SKM-1 (cell line): ENCODE measurements at regions not wholly inside any gene's neighbourhood (a gene's known extent, or its start where the extent isn't known, plus 50 kb on each side); places are given as distances from the start of the nearest gene placed in this dataset.

Experiments used
- DNase-seq: peaks from one replicate; lab custom pipeline; 2025; ENCODE audit not compliant: unreplicated experiment; lab: John Stamatoyannopoulos, UW

DNA sequence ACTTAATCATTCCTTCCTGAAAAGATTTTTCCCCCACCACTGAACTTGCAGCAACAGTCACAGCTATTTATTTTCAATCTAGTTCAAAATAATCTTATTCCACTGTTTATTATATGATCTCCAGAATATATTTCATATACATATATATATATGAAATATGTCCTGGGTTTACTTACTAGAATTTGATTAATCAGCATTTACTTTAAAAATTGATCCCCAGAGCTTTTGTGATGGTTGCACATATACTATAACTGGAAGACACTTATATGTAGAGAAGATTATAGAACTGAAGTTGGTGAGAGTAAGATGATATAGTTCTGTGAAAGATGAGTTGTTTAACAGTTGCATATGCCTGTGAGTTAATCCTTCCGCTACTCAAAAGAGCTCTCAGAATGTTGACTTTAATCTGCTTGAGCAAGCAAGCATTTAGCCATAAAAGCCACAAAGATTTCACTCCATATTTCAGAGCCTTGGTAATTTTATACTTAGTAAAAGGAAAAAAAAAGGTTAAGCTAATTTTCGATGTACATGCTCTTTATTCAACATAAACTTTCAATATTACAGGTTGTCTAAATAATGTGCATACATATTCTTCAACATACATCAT is 399.3 kb upstream of the CDH9 start:
- no peak for DNase-seq

DNA sequence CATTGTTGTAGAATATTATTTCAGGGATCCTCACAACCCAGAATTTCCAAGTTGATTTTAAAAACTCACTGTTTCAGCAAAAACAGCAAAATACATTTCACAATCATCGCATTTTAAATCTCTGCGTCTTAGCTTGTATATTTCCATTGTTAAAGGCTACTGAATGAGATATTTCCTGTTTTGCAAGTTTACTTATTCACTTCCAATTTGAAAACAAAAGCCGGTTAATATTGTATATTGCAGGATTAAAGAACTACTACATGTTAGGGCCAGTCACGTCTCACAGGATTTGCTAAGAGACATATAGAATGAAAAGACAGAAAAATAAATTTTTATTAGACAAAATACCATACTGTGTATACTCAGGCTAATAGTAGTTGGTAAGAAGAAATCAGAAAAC is 395.9 kb upstream of the CDH9 start:
- no peak for DNase-seq

DNA sequence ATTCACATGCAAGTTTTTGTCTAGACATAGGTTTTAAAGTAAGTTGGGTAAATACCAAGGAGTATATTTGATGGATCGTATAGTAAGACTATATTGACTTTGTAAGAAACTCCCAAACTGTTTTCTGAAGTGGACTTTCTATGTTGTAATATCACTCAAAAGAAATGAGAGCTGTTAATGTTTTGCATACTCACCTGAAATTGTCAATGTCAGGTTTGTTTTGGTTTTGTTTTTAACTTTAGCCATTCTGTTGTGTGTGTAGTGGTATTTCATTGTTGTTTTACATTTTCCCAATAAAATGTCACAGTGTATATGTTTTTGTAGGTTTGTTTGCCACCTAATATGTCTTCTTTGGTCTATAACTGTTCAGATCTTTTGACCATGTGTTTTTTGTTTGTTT is 375.7 kb upstream of the CDH9 start:
- DNase-seq: no peak

DNA sequence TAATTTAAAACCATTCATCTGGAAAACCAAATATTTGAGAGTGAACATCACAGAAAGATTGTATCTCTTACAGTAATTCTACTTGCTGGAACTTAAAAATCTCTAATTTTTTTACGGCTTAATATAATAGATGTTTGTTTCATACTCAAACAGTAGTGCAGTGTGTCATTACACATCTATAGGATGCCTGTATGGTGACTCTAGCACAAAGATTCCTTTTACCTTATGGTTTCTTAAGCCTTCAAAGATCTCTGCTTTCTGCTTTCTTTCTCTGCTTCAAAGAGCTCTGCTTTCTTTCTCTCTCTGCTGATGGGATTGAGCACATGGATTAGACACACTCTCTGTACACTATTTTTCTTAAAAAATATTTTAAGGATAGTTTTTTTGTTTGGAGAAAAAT is 374.0 kb upstream of the CDH9 start:
- no peak for DNase-seq

DNA sequence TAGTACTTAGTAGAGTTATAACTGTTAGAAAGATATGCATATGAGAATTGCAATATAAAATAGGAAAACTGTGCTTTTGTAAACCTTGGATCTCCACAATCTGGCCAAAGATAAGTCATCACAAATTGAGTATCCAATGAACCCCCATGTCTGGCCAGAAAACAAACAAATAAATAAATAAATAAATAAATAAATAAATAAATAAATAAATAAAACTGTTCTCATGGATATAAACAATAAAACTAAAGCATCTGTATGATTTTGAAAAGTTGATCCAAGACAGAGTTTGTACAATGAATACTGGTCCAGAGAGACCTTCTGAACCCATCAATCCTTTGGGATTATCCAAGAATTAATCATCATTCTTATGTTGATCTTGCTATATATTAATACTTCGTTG is 367.6 kb upstream of the CDH9 start:
- no peak for DNase-seq

DNA sequence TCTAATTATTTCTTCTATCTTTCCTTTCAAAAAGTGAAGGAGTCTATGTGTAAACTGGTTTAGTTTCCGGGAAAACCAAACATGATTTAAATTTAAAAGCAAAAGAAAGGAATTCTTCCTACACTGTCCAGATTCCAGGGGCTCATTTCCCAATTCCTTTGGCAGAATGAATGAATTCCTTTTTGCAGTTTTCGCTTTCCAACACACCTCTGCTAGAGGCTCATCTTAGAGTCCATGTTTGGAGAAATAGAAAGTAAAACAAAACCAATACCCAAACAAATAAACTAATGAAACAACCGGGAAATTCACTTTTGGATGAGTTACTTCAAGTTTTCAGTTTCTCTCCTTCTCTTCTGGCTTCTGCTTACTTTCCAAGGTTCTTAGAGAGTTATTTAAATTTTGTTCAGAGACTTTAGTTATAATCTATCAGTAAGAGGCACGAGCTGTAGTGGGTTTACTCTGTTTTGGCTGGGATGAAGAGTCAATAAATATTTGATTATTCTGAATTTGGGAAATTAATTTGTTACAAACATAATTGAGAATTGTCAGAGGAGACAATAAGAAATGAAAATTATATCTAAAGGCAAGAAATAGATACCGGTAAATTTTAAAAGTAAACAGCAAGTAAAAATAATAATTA is 365.0 kb upstream of the CDH9 start:
- DNase-seq: no peak

DNA sequence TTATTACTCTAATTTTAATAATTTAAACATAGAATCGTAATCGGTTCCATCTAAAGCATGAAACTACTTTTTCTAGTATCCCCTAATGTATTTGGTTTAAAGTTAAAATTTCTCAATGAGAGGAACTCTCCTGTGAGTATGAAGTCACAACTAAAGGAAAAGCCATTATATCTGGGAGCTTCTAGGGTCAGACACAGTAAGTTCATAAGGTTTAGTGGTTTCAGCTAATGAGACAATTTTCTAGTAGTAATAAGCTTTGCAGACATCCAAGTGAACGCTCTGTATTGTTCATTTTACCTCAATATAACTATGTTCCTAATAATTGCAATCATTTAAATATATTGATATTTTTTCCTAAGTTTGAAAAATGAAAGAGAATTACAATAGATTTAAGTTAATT is 364.4 kb upstream of the CDH9 start:
- DNase-seq: no peak

DNA sequence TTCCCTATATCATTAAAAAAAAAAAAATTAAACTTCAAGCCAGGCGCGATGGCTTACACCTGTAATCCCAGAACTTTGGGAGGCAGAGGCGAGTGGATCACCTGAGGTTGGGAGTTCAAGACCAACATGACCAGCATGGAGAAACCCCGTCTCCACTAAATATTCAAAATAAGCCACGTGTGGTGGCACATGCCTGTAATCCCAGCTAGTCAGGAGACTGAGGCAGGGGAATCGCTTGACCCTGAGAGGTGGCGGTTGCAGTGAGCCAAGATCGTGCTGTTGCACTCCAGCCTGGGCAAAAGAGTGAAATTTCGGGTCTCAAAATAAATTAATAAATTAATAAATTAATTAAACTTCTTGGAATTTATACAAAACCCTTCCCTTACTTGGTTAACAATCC is 358.6 kb upstream of the CDH9 start:
- no peak for DNase-seq

DNA sequence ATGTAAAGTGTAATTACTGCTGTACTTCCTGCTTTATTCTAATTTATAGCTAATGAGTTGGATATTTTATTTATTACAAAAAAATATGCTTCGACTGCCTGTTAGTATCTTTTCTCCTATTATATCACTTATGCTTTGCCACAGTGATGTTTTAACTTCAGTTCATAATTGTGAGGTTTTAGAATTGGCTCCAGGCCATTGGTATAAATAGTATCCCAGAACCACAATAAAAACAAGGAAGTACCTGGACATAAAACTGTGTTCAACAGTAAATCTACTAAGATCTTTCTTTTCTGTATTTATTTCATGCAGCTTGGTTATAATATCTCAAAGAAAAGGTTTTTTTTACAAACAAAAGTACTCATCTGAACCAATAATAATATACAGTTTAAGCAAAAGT is 354.3 kb upstream of the CDH9 start:
- DNase-seq: no peak

DNA sequence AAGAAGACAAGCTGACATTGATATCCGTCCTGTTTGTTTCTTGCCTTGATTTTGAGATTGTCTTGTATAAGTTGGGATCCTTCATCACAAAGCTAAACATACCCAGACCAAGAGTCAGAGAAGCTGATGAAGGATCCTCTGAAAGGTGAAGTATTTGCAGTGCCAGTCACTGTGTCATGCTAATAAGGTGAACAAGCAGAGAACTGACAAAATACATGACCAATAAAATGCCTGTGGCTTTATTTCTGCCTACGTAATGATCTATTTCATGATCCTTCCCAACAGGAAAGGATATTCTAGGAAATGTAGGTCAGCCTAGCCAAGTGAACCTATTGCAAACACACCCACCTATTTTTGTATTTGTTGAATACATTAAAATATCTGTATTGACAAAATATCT is 351.3 kb upstream of the CDH9 start:
- no peak for DNase-seq

DNA sequence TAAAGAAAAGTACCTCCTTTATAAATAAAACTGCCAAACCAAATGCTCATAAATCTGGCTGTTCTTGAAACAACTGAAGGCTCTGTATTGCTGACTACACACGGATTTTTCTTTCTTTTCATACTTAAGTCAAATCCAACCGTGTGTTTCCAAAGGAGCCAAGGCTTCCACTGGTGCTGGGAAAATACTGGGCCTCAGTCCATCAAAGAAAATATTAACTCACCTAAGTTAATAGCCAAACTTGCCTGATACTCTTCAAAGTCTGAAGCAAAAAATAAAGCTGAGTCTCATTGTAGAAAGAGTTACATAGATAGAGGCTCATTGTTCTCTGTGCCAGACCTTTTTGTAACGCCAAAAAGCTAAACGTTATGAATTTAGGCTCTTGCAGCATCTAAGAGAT is 350.4 kb upstream of the CDH9 start:
- DNase-seq: no peak

DNA sequence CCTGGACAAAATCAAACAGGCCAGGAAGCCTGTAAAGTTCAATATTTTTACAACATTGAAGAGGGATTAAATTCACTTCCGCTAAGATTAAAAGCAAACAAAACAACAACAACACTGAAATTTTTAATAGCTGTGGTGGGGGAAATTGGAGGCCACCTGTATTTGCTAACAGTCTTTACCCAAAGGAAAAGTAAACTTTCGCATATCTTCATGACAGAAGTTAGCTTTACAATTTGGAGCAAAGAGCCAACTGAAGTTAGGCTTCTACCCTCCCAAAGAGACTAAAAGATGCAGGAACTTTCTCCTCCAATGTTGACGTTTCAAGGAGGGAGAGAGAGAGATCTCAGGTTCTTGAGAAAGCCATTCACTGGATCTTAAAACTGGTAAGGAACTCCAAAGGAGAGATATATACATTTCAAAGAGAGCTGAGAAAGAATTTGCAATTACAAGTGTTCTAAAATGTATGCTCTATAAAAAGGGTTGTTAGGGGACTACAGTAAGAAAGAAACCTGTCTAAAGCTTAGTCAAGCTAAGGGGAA is 349.2 kb upstream of the CDH9 start:
- no peak for DNase-seq

DNA sequence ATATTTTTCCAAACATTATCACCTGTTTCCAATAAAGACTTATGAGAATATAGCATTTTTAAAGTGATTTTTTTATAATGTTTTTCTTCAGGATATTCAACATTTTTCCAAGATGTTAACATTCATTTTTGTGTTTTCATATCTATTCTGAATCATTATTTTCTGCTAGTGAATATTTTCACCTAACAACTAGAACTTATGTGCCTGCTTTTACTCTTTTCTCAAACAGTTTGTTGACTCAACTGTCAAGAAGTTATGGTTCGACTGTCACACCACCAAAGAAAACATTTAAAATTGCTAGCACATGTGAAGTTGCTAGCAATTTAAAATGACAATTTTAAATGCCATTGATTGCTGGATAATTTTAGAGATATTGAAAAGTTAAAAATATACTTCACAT is 343.3 kb upstream of the CDH9 start:
- no peak for DNase-seq

DNA sequence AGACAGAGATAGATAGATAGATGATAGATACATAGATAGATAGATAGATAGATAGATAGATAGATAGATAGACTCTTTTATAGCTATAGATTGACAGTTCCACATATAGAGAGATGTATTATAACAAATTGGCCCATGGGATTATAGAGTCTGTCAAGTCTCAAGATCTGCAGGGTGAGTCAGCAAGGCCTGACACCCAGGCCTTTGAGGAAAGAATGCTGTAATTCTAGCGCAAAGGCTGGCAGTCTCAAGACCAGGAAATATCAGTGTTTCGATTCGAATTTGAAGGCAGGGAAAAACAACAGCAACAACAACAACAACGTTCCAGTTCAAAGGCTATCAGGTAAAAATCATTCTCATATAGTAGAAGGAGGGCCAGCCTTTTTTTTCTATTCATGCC is 339.2 kb upstream of the CDH9 start:
- no peak for DNase-seq

DNA sequence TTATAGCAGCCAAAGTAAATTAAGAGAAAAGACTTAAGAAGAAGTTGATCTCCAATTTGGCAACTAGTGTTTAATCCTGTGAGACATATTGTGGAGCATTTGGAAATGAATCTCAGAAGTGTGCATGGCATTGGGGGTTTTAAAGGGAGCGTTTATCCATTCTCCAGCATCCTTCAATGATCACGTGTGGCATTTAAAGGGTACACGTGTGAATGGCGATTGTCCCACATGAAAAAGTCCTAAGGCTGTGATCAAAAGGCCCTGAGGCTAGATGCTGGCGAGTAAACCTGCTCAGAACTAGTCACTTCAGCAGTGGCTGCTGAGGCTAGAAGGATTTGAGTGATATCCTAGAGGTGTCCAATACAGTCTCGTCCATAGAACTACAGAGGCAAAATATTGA is 315.6 kb upstream of the CDH9 start:
- no peak for DNase-seq

DNA sequence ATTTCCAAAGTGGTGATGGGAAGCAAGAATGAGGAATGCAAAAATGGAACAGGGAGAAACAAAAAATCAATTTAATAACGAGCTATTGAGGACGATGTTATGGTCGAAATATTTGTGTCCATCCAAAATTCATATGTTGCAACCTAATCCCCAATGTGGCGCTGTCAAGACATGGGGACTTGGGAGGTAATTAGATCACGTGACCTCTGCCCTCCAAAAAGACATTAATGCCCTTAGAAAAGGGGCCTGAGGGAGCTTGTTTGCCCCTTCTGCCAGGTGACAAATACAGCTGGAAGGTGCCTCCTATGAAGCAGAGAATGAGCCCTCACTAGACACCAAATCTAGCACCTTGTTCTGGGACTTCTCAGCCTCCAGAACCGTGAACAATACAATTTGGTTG is 315.2 kb upstream of the CDH9 start:
- DNase-seq: no peak

DNA sequence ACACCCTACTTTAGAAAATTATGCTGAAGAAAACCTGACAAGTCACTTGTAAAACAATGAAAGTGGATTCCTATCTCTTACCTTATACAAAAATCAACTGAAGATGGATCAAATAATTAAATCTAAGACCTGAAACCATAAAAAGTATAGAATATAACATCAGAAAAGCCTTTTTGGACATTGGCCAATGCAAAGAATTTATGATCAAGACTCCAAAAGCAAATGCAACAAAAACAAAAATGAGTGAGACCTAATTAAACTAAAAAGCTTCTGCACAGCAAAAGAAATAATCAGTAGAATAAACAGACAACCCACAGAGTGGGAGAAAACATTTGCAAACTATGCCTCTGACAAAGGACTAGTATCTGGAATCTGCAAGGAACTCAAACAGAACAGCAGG is 303.0 kb upstream of the CDH9 start:
- no peak for DNase-seq

DNA sequence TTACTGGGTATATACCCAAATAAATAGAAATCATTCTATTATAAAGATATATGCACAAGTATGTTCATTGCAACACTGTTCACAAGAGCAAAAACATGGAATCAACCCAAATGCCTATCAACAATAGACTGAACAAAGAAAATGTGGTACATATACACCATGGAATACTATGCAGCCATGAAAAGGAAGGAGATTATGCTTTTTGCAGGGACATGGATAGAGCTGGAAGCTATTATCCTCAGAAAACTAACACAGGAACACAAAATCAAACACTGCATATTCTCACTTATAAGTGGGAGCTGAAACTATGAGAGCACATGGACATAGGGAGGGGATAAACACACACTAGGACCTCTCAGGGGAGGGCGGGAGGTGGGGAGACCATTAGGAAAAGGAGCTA is 298.4 kb upstream of the CDH9 start:
- no peak for DNase-seq

DNA sequence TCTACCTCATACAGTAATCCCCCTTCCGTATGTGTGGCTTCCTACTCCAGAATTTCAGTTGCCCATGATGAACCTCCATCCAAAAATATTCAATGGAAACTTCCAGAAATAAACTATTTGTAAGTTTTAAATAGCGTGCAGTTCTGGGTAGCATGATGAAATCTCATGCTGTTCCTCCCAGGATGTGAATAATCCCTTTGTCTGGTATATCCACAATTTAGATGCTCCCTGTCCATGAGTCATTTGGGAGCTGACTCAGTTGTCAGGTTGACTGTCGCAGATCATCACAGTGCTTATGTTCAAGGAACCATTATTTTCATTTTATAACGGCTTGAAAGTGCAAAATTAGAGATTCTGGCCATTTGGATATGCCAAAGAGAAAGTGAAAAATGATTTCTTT is 290.1 kb upstream of the CDH9 start:
- DNase-seq: no peak

DNA sequence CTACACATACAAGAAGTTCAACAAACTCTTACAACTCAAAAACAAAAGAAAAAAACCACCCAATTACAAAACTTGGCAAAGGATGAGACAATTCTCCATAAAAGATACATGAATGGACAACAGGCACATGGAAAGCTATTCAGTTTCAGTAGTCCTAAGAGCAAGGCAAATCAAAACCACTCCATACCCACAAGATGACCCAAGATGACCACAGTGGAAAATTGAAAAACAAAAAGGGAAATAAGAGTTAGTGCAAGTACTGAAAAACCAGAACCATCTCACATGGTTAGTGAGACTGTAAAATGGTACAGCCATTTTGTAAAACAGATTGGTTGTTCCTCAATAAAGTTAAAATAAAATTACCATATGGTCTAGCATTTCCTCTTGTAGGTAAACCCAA is 287.1 kb upstream of the CDH9 start:
- no peak for DNase-seq

DNA sequence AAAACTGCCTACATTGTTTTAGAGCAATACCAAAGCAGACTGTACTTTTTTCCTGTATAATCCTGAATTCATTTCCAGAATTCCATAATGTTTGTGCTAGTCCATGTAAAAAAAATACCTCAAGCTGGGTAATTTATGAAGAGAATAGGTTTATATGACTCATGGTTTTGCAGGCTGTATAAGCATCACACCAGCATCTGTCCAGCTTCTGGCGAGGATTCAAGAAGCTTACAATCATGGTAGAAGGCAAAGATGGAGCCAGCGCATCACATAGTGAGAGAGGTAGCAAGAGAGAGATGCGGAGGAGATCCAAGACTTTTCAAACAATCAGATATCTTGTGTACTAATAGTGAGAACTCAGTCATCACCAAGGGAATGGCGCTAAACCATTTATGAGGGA is 280.3 kb upstream of the CDH9 start:
- DNase-seq: no peak

DNA sequence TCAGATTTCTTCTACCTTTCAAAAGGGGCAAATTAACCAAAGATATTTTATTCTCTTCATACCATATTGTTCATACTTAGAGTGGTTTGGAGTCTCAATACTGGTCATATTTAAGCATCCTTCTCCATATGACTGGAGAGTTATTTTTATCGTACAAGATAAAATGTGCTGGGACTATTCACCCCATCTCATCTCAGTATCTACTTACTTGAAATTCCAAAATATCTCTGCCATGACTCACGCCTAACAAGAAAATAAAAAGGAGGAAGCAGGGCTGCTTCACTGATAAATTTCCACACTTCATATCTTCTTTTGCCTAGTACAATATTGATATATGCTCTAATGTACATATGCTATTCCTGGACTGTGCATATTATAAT is 277.9 kb upstream of the CDH9 start:
- DNase-seq: no peak
